ENCODE measurements at regions not wholly inside any gene's neighbourhood (a gene's known extent, or its start where the extent isn't known, plus 50 kb on each side); places are given as distances from the start of the nearest gene placed in this dataset.

DNA sequence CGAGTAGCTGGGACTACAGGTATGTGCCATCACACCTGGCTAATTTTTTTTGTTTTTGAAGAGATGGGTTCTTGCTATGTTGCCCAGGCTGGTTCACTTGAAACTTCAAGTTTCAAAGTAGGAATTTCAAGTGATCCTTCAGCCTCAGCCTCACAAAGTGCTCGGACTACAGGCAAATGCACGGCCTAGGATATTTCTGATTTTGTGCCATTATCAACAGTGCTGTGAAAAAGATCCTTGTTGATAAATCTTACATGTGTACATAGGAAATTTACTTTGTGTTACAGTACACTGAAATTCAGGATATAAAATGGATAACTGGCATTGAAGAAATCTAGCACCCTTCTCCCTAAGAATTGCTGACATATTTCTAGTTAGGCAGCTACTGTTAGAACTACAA lies 184.6 kb upstream of the PRDM1 start:
- DNase-seq = no peak

DNA sequence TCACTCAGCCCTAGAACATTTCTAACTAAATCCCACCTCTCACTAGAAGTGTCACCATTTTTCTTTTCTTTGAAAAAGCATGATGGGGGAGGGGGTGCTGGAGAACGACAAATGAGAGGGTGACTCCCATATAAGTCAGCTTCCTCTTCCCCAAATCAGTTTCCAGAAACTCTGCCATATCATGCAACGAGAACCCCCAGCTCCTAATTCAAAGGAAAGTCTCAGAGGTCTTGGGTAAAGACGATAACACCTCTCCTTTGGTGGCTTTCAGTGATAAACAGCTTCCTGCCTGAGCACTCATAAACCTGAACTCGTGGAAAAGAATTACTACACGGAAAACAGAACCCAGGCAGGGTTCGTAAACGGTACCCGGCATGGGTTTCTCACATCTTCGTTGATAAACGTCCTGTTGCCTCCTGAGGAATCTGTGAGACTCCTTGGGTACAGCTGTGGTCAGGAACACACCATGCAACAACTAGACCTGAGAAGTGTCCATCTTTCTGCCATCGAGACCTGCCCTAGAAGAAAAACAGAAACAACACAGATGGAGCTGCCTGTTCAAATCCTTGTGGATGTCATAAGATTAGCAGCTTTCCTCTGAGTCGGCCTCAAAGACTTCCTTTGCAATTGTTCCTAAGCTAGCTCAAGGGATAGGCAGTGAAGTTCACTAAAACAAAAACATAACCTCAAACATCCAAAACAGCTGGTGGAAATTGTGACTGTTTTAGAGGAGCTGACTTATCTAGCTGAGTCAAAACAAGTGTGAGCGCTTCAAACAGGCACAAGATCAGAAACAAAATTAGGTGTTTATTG lies 185.8 kb upstream of the PRDM1 start:
- DNase-seq = peak; percentile 5

DNA sequence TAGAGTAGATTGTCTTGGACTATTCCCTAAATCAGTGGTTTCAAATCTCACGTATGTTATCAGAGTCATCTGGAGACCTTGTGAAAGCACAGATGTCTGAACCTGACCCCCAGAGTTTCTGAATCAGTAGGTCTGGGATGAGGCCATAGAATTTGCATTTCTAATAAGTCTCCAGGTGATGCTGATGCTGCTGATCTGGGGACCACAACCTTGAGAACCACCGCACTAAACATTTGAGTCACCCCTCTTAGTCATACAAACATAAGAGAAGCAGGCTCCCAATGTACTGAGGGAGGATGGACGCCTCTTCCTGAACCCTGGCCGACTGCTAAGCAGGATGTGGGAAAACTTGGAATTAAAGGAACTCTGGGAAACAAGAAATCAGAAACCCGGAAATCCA lies 187.8 kb upstream of the PRDM1 start:
- DNase-seq = no peak

- no peak for DNase-seq
Observed at GRCh38 chr6:105897131-105897530, 189.0 kb upstream of the PRDM1 start.

DNA sequence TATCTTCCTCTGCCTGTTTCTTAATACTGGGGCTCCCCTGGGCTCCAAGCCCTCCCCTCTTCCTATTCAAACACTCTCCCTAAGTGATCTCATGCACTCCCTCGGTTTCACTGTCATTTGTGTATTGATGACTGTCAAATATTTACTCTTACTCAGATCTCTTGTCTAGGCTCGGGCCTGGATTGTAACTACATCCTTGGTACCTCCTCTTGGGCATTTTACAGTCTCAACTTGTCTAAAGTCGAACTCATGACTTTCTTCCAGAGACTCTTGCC lies 189.4 kb upstream of the PRDM1 start:
- DNase-seq = no peak

- no peak for DNase-seq
Observed at GRCh38 chr6:105896052-105896820, 189.9 kb upstream of the PRDM1 start.

DNA sequence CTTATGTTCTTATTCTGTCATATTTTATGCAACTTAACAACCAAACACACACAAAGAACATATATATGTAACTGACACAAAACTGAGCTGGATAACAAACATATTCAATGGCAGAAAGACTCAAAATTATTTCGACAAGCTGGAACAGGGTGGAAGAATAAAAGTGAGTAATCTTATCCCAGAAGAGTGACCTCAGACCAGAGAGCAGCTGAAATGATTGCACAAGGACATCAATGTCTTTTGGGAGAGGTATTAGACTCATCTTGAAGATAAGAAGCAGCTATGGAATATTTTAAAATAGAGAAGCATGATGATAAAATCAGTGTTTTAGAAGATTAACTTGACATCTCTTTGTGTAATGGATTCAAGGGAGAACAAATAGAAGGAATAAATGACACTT lies 191.6 kb upstream of the PRDM1 start:
- DNase-seq = no peak

- DNase-seq = no peak
Observed at GRCh38 chr6:105893741-105894140, 192.4 kb upstream of the PRDM1 start.

GRCh38 chr6:105892577-105893262 lies 193.4 kb upstream of the PRDM1 start:
- peak; percentile 2 for DNase-seq

- no peak for DNase-seq
Observed at GRCh38 chr6:105890521-105891244, 195.5 kb upstream of the PRDM1 start.

GRCh38 chr6:105889902-105890301 lies 196.2 kb upstream of the PRDM1 start:
- DNase-seq = no peak

DNA sequence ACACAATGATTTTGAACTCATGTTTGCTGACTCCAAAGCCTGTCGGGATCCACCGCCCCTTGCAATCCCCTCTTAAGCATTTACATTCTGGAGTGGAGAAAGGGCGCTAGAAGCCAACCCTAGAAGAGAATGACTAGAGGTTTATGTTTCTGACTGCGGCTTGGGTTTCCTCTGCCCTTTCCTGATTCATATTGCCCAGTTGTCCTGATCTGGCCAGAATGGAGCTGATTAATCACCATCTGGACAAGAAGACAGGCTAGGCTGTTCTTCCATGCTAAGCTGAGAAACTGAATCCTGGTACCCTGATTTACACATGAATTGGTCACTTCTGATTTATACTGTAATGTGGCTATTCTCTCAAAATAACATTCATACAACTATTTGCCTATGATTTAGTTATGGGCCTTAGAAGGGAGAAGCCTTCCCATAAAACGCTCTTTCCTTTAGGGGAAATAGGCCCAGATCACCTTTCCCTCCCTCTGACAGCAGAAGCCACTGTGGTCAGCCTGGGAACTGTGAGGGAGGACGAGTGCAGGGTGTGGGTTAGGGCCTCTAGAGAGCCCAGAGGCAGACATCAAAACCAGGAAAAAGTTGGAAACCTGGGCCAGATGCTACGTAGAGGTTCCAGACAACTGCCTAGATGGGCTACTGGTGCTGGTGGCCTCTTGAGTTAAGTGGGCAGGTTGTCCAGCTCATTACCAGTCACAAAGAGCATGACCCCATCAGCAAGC lies 199.2 kb upstream of the PRDM1 start:
- no peak for DNase-seq

- no peak for DNase-seq
Observed at GRCh38 chr6:105886066-105886813, 199.9 kb upstream of the PRDM1 start.

DNA sequence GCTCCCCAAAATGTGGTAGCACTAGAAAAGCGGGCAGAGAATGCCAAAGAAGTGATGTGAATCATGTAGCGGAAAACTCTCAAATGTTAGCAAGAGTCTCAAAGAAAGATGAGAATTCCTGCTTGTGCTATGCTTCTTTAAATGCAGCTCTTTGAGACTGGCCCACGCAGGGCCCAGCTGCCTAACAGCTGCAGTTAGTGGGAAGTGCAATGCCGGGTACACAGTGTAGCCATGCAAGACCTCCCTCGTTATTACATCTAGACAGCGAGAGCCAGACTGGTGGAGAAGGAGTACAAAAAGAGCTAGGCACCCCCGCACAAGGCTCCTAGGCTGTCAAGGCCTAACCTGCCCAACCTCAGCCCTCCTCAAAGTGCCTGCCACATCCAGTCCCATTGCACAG lies 201.7 kb upstream of the PRDM1 start:
- DNase-seq = no peak

DNA sequence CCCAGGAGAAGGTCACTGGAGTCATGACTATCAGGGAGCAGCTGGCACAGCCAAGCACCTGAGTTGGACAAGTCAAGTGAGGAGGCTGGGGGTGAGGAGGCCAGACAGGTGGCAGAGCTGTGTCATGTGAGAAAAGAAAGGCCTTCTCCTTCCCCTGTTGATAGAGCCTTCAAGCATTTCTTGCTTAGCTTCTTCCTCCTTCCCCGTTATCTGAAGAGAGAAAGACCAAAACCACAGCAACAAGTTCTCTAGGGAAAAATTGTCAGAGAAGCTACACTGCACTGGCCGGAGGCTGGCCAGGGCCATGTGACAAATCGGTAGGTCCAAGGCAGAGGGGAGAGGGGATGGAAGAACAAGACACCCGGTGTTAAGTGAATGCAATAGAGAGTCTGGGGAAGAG lies 202.1 kb upstream of the PRDM1 start:
- no peak for DNase-seq

DNA sequence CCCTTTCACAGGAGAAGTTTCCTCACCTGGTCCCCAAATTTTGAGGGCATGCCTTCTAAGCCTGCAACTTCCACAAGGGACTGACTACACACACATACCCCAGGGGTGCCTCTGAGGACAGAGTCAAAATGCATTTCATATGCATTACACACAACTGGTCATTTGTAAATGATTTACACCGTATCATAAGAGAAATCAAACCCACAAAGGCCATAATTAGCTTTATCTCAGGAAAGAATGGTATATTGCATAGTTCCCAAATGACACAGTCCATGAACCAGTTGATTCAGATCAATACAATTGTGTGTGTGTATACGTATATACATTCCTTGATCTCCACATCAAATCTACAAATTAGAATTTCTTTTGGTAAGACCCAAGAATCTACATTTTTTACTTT lies 203.3 kb upstream of the PRDM1 start:
- no peak for DNase-seq

DNA sequence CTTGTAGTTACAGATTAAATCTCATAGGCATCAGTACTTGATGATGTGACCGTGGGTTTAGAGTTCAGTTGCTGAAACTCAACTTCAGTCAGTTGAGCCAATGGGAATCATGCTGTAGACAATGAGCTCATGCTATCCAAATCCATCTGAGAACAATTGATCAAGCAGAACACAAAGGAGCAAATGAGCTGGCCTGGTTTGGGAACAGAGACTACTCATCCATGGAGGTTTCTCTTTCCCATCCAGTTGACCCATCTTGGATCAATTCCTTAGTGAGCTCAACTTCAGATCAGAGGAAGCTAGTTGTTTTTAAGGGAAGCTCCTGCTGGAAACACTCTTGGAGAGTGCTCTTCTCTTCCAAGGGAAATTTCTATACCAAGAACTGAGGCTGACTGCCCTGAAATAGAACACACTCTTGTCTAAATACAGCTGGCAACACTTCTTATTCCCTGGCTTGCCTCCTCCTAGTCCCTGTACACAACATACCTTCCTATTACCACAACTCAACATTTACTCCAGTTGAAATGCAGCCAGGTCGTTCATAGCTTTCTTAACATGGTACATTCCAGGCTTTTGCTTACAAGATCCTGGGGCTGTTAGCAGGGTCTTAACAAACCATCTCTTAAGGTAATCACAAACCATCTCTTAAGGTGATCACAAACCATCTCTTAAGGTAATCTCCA lies 203.9 kb upstream of the PRDM1 start:
- no peak for DNase-seq

- no peak for DNase-seq
Observed at GRCh38 chr6:105881608-105882007, 204.5 kb upstream of the PRDM1 start.

DNA sequence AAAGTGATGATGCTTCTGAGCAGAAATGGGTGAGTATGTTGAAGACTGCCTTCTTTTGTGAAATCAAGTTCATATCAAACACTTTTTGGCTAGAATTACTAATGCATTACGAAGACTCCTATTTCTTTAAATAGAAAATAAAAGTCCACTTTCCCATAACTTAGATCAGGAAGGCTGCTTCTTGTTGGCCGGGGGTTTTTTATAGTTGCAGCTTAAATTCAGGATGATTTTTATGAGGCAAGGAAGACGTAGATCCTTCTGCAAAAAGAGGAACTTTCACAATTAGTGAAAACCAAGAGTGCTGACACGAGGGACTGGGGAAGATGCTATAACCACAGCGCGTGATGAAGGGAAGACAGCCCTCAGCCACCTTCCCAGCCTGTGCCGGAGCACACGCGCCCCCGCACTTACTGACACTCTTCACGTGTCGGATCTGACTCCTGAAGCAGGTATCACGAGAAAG lies 206.1 kb upstream of the PRDM1 start:
- peak; percentile 3 for DNase-seq

- no peak for DNase-seq
Observed at GRCh38 chr6:105879146-105879545, 207.0 kb upstream of the PRDM1 start.

GRCh38 chr6:105875974-105876640 lies 210.0 kb upstream of the PRDM1 start:
- DNase-seq = no peak

Data from CD4-positive, alpha-beta T cell treated with Interleukin-6 for 4 hours (primary cell).